Fibroblast of peridontal ligament (primary cell): ENCODE measurements at regions not wholly inside any gene's neighbourhood (a gene's known extent, or its start where the extent isn't known, plus 50 kb on each side); places are given as distances from the start of the nearest gene placed in this dataset.
"Not testable (repeated sequence)": the region's sequence is repeated elsewhere in the genome, so short reads cannot be mapped to it uniquely, and the experiment has no call there.

ENCODE experiments used
- DNase-seq: peaks from one replicate; pipeline ENCODE4 v3.0.0-alpha.2; 2010; ENCODE audit errors: extremely low read depth

GRCh38 chr4:38514465-38515146 lies 149.4 kb upstream of the KLF3 start:
- DNase-seq = no peak

- no peak for DNase-seq
Measured at GRCh38 chr4:38516190-38516589, 147.8 kb upstream of the KLF3 start.

- no peak for DNase-seq
Measured at GRCh38 chr4:38519666-38520065, 144.3 kb upstream of the KLF3 start.

GRCh38 chr4:38523054-38523453 lies 140.9 kb upstream of the KLF3 start:
- no peak for DNase-seq

GRCh38 chr4:38523524-38524448 lies 140.2 kb upstream of the KLF3 start:
- DNase-seq = peak; percentile 86

GRCh38 chr4:38526412-38526811 lies 137.6 kb upstream of the KLF3 start:
- DNase-seq = no peak

GRCh38 chr4:38529189-38530115 lies 134.5 kb upstream of the KLF3 start:
- DNase-seq = no peak

- DNase-seq = no peak
Measured at GRCh38 chr4:38530486-38530885, 133.5 kb upstream of the KLF3 start.

- peak; percentile 60 for DNase-seq
Measured at GRCh38 chr4:38531141-38531727, 132.8 kb upstream of the KLF3 start.

- DNase-seq = no peak
Measured at GRCh38 chr4:38532908-38533499, 131.0 kb upstream of the KLF3 start.

- no peak for DNase-seq
Measured at GRCh38 chr4:38534344-38535045, 129.5 kb upstream of the KLF3 start.

- DNase-seq = not testable (repeated sequence)
Measured at GRCh38 chr4:38535071-38535470, 128.9 kb upstream of the KLF3 start.

GRCh38 chr4:38535717-38536116 lies 128.3 kb upstream of the KLF3 start:
- no peak for DNase-seq

- DNase-seq = no peak
Measured at GRCh38 chr4:38536716-38537115, 127.3 kb upstream of the KLF3 start.

- no peak for DNase-seq
Measured at GRCh38 chr4:38537666-38538065, 126.3 kb upstream of the KLF3 start.

- no peak for DNase-seq
Measured at GRCh38 chr4:38538517-38538916, 125.5 kb upstream of the KLF3 start.

GRCh38 chr4:38539501-38539900 lies 124.5 kb upstream of the KLF3 start:
- DNase-seq = no peak

- DNase-seq = no peak
Measured at GRCh38 chr4:38547052-38547451, 116.9 kb upstream of the KLF3 start.

GRCh38 chr4:38548256-38548655 lies 115.7 kb upstream of the KLF3 start:
- DNase-seq = no peak

GRCh38 chr4:38559374-38559773 lies 104.6 kb upstream of the KLF3 start:
- DNase-seq = no peak

GRCh38 chr4:38560340-38560739 lies 103.7 kb upstream of the KLF3 start:
- no peak for DNase-seq
